GM12878 (cell line): ENCODE measurements at regions not wholly inside any gene's neighbourhood (a gene's known extent, or its start where the extent isn't known, plus 50 kb on each side); places are given as distances from the start of the nearest gene placed in this dataset.

Experiments used
- ATAC-seq: fragments of 200-7000 bp; cut with Tn5 transposase; 3 replicates; pipeline ENCODE4 v1.9.1; 2020; ENCODE audit warnings: mild to moderate bottlenecking, moderate library complexity
- BruUV-seq: library from RNA; stranded (reverse); fragments of 400-500 nt; replicated peaks from 2 replicates; lab custom pipeline; 2021; lab: Mats Ljungman, UMichigan
- CTCF ChIA-PET: fragments of 300-600 bp; sonication (Branson Sonifier 250); formaldehyde crosslinking; extraction: SDS; loops from one replicate; lab custom pipeline; 2021; ENCODE audit warnings: inconsistent platforms; lab: Yijun Ruan, JAX
- POLR2A ChIA-PET: fragments of 350-600 bp; formaldehyde crosslinking; extraction: SDS; loops from one replicate; lab custom pipeline; 2021; ENCODE audit warnings: inconsistent platforms; lab: Charles Lee
- RAD21 ChIA-PET: fragments of 300-600 bp; sonication (Branson Sonifier 250); formaldehyde crosslinking; loops from one replicate; lab custom pipeline; 2023; ENCODE audit warnings: antibody characterized with exemption; ENCODE audit not compliant: unreplicated experiment; lab: Charles Lee
- SMC1A ChIA-PET: fragments of 300-600 bp; sonication (Branson Sonifier 250); formaldehyde crosslinking; loops from one replicate; lab custom pipeline; 2023; ENCODE audit not compliant: unreplicated experiment, uncharacterized antibody; lab: Charles Lee
- DNase-seq: peaks from one replicate; pipeline ENCODE4 v3.0.0-alpha.2; 2011; ENCODE audit warnings: low read depth, low spot score
- FAIRE-seq: peaks from 3 replicates; lab custom pipeline; 2011; peaks lifted over from hg19 to GRCh38; lab: Jason Lieb, UNC
- H2AFZ ChIP-seq: 2 replicates; pipeline ENCODE4 v1.6.0; 2011; ENCODE audit warnings: low read depth, low read length, control low read depth; ENCODE audit not compliant: control insufficient read depth
- H3K27ac ChIP-seq: 2 replicates; pipeline ENCODE4 v1.5.1; 2011; ENCODE audit warnings: control low read depth; ENCODE audit not compliant: control insufficient read depth, insufficient read depth
- H3K27me3 ChIP-seq, 2 experiments: replicated peaks in 1 of 2; 2 replicates each; pipeline versions ENCODE4 v1.6.0 to v1.6.1; 2011; ENCODE audit warnings: low read length in 1 of 2; ENCODE audit not compliant: control insufficient read depth in 2 of 2, insufficient read depth in 2 of 2
- H3K36me3 ChIP-seq, 2 experiments: 2 replicates each; pipeline ENCODE4 v1.5.1; 2011; ENCODE audit warnings: low read length in 1 of 2; ENCODE audit not compliant: control insufficient read depth in 2 of 2, insufficient read depth in 2 of 2
- H3K4me1 ChIP-seq: 2 replicates; pipeline ENCODE4 v1.6.1; 2011; ENCODE audit warnings: mild to moderate bottlenecking, low read length, moderate library complexity, mixed read lengths; ENCODE audit not compliant: control insufficient read depth, insufficient read depth
- H3K4me2 ChIP-seq: 2 replicates; pipeline ENCODE4 v1.6.0; 2011; ENCODE audit warnings: control low read depth; ENCODE audit not compliant: control insufficient read depth, insufficient read depth
- H3K4me3 ChIP-seq: fragments of 200-600 bp; sonication (generic); 2 replicates; pipeline ENCODE4 v1.5.1; 2016
- H3K79me2 ChIP-seq: 2 replicates; pipeline ENCODE4 v1.6.0; 2011; ENCODE audit warnings: low read length; ENCODE audit not compliant: control insufficient read depth, insufficient read depth
- H3K9ac ChIP-seq: 2 replicates; pipeline ENCODE4 v1.8.0; 2011; ENCODE audit warnings: low read length, control low read depth, mixed read lengths; ENCODE audit not compliant: control insufficient read depth, insufficient read depth
- H3K9me3 ChIP-seq: replicated peaks from 3 replicates; pipeline ENCODE4 v1.5.1; 2011; ENCODE audit warnings: mild to moderate bottlenecking, low read length; ENCODE audit not compliant: control insufficient read depth, insufficient read depth
- H4K20me1 ChIP-seq: 2 replicates; pipeline ENCODE4 v1.6.0; 2011; ENCODE audit not compliant: control insufficient read depth, insufficient read depth
- ATF3 ChIP-seq: IDR thresholded peaks from 2 replicates; pipeline ENCODE4 v1.6.1; 2011; ENCODE audit warnings: low read depth, mild to moderate bottlenecking, low read length, moderate library complexity, borderline replicate concordance; ENCODE audit errors: extremely low read depth
- NFXL1 ChIP-seq: fragments of 450-650 bp; IDR thresholded peaks from 2 replicates; pipeline ENCODE4 v1.6.1; 2017; ENCODE audit warnings: antibody characterized with exemption, mild to moderate bottlenecking, borderline replicate concordance
- NR2C1 ChIP-seq: fragments of 450-650 bp; IDR thresholded peaks from 2 replicates; pipeline ENCODE4 v1.6.1; 2017; ENCODE audit warnings: antibody characterized with exemption, mild to moderate bottlenecking, moderate library complexity
- POU2F2 ChIP-seq: IDR thresholded peaks from 3 replicates; pipeline ENCODE4 v1.6.1; 2011; ENCODE audit warnings: low read depth, mild to moderate bottlenecking, low read length, borderline replicate concordance
- RELB ChIP-seq: fragments of 450-650 bp; IDR thresholded peaks from 2 replicates; pipeline ENCODE4 v1.6.1; 2017; ENCODE audit warnings: low read depth, mild to moderate bottlenecking, moderate library complexity
- WGBS: methylation state at CpG from one replicate; pipeline ENCODE4 v1.1.6; 2016; ENCODE audit warnings: low lambda C conversion rate; ENCODE audit not compliant: insufficient replicate concordance, insufficient coverage; ENCODE audit errors: missing lambda C conversion rate; 5-methylcytosine and 5-hydroxymethylcytosine counted together
- in situ Hi-C: fragments of 300-500 bp; cut with MboI; formaldehyde crosslinking; loops from 9 replicates; pipeline ENCODE4 v1.14.3; 2018; ENCODE audit warnings: mixed read lengths
- intact Hi-C: fragments of 100-400 bp; cut with micrococcal nuclease; formaldehyde crosslinking; loops from one replicate; pipeline ENCODE4 v1.14.2; 2022; ENCODE audit not compliant: unreplicated experiment
- TF ChIP-seq, protein P1 (sequence below): fragments of 450-650 bp; formaldehyde crosslinking; IDR thresholded peaks from 2 replicates; pipeline ENCODE4 v1.5.0; 2022; ENCODE audit warnings: mild to moderate bottlenecking, missing genetic modification characterization

DNA sequence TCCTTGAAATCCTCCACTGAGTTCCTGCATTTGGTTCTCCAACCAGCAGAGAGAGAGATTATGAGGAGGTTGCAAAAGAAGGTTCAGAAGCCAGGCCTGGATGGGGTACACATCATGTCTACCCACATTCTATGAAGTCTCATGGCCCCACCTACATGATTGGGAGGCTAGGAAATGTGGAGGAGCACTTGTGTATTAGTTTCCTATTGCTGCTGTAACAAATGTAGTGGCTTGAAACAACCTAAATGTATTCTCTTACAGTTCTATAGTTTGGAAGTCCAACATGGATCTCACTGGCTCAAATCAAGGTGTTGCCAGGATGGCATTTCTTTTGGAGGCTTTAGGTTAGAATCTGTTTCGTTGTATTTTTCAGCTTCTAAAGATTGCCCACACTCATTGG is 134.2 kb upstream of the ZNF648 start:
- in situ Hi-C loops, result no loop called here
- no peak overlapping the region for H3K9ac ChIP-seq
- H3K4me2 ChIP-seq, result no peak overlapping the region
- WGBS, result 0% methylated on average over 1 of the region's 1 CpG
- intact Hi-C loops, result no loop called here
- no peaks in the 10 kb centered on the region for H3K9me3 ChIP-seq
- H3K36me3 ChIP-seq, result no peaks in the 10 kb centered on the region
- H4K20me1 ChIP-seq, result no peaks in the 10 kb centered on the region
- POLR2A ChIA-PET, result no interaction called here
- no TSS peak for BruUV-seq
- RAD21 ChIA-PET, result interaction anchor here (3.2 to 6.4 kb wide), 2 partner anchors 51 to 200 kb away, joined by 23 to 116 read pairs; no protein-coding TSS in a partner anchor
- DNase-seq (no peak), ATAC-seq (no peak), FAIRE-seq (no peak)
- no peak overlapping the region for H2AFZ ChIP-seq
- H3K79me2 ChIP-seq, result no peaks in the 10 kb centered on the region
- CTCF ChIA-PET, result interaction anchor here (1.1 to 6.4 kb wide), 4 partner anchors 11 to 201 kb away, joined by 5 to 159 read pairs (median 22); no protein-coding TSS in a partner anchor
- SMC1A ChIA-PET, result interaction anchor here (1.2 to 5.8 kb wide), 5 partner anchors 10 to 201 kb away, joined by 3 to 108 read pairs (median 13); no protein-coding TSS in a partner anchor
- H3K27ac ChIP-seq, result no peak overlapping the region
- H3K4me1 ChIP-seq, result no peaks in the 10 kb centered on the region
- H3K4me3 ChIP-seq, result no peak overlapping the region
- TF ChIP-seq ATF3 (no peak), NR2C1 (no peak), RELB (no peak), POU2F2 (no peak), NFXL1 (no peak)
- TF ChIP-seq, protein P1, sequence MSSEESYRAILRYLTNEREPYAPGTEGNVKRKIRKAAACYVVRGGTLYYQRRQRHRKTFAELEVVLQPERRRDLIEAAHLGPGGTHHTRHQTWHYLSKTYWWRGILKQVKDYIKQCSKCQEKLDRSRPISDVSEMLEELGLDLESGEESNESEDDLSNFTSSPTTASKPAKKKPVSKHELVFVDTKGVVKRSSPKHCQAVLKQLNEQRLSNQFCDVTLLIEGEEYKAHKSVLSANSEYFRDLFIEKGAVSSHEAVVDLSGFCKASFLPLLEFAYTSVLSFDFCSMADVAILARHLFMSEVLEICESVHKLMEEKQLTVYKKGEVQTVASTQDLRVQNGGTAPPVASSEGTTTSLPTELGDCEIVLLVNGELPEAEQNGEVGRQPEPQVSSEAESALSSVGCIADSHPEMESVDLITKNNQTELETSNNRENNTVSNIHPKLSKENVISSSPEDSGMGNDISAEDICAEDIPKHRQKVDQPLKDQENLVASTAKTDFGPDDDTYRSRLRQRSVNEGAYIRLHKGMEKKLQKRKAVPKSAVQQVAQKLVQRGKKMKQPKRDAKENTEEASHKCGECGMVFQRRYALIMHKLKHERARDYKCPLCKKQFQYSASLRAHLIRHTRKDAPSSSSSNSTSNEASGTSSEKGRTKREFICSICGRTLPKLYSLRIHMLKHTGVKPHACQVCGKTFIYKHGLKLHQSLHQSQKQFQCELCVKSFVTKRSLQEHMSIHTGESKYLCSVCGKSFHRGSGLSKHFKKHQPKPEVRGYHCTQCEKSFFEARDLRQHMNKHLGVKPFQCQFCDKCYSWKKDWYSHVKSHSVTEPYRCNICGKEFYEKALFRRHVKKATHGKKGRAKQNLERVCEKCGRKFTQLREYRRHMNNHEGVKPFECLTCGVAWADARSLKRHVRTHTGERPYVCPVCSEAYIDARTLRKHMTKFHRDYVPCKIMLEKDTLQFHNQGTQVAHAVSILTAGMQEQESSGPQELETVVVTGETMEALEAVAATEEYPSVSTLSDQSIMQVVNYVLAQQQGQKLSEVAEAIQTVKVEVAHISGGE (CRISPR knock-in tag), result no peak
- peaks cover 0 to 3% of the 10 kb centered on the region in 2 experiments; a peak in 1 of 4 replicates for H3K27me3 ChIP-seq
